ENCODE measurements at regions not wholly inside any gene's neighbourhood (a gene's known extent, or its start where the extent isn't known, plus 50 kb on each side); places are given as distances from the start of the nearest gene placed in this dataset.

GRCh38 chr14:34335968-34336367 lies 126.1 kb downstream of the SPTSSA start:
- TF ChIP-seq EZH2 (IDR thresholded peaks at IDR 0.05; ENCODE audit: borderline replicate concordance, low read depth, low read length, severe bottlenecking) = no peak
- no peak for TF ChIP-seq CTCF (IDR thresholded peaks at IDR 0.05; ENCODE audit: extremely low read depth in 1 of 2, insufficient read depth in 1 of 2, low read depth in 1 of 2, low read length in 2 of 2)
- TF ChIP-seq POLR2AphosphoS5 (IDR thresholded peaks at IDR 0.05; ENCODE audit: insufficient read depth, low read depth, low read length) = no peak
- no peak for TF ChIP-seq MYC (IDR thresholded peaks at IDR 0.05; ENCODE audit: low read depth, low read length)
- TF ChIP-seq POLR2A (IDR thresholded peaks at IDR 0.05; ENCODE audit: low read depth, low read length) = no peak
- no peak for TF ChIP-seq MAX (IDR thresholded peaks at IDR 0.05; ENCODE audit: insufficient read depth, insufficient read length)
- no peak for TF ChIP-seq JUN (IDR thresholded peaks at IDR 0.05; ENCODE audit: borderline replicate concordance, insufficient read depth, insufficient read length, low read depth)

All from endothelial cell of umbilical vein (primary cell).